Keratinocyte (primary cell): ENCODE measurements at regions not wholly inside any gene's neighbourhood (a gene's known extent, or its start where the extent isn't known, plus 50 kb on each side); places are given as distances from the start of the nearest gene placed in this dataset.
"Not testable (repeated sequence)": the region's sequence is repeated elsewhere in the genome, so short reads cannot be mapped to it uniquely, and the experiment has no call there.

Source experiments
- DNase-seq: peaks from one replicate; pipeline ENCODE4 v3.0.0-alpha.2; 2011; ENCODE audit warnings: low read depth, missing footprints, low spot score
- FAIRE-seq: peaks from 2 replicates; lab custom pipeline; 2011; peaks lifted over from hg19 to GRCh38; lab: Jason Lieb, UNC
- H2AFZ ChIP-seq: 2 replicates; pipeline ENCODE4 v1.6.0; 2012; ENCODE audit warnings: low read length, control low read depth, inconsistent platforms; ENCODE audit not compliant: control insufficient read depth
- H3K27ac ChIP-seq: 2 replicates; pipeline ENCODE4 v1.5.1; 2011; ENCODE audit warnings: low read length; ENCODE audit not compliant: control insufficient read depth, insufficient read depth
- H3K27me3 ChIP-seq: 3 replicates; pipeline ENCODE4 v1.6.0; 2011; ENCODE audit warnings: low read length; ENCODE audit not compliant: control insufficient read depth, insufficient read depth; ENCODE audit errors: extremely low read depth
- H3K36me3 ChIP-seq, 2 experiments: 2 replicates in 1 of 2; 3 replicates in 1 of 2; pipeline ENCODE4 v1.5.1; 2011; ENCODE audit warnings: low read length in 2 of 2, mild to moderate bottlenecking in 1 of 2; ENCODE audit not compliant: control insufficient read depth in 2 of 2, insufficient read depth in 2 of 2; ENCODE audit errors: extremely low read depth in 1 of 2
- H3K4me1 ChIP-seq: 3 replicates; pipeline ENCODE4 v1.5.1; 2011; ENCODE audit warnings: low read length; ENCODE audit not compliant: control insufficient read depth, insufficient read depth; ENCODE audit errors: extremely low read depth
- H3K4me2 ChIP-seq: 3 replicates; pipeline ENCODE4 v1.6.0; 2011; ENCODE audit warnings: low read depth, low read length; ENCODE audit not compliant: control insufficient read depth, insufficient read depth; ENCODE audit errors: extremely low read depth
- H3K4me3 ChIP-seq, 3 experiments: fragments of 200-600 bp in 1 of 3; sonication (generic) in 1 of 3; 2 replicates in 2 of 3; 3 replicates in 1 of 3; pipeline ENCODE4 v1.5.1; 2011 to 2016; ENCODE audit warnings: low read length in 3 of 3, mild to moderate bottlenecking in 3 of 3, control low read depth in 2 of 3, inconsistent platforms in 1 of 3, low read depth in 1 of 3, mixed read lengths in 1 of 3, mixed run types in 1 of 3, moderate library complexity in 1 of 3; ENCODE audit not compliant: control insufficient read depth in 2 of 3, insufficient read depth in 2 of 3; ENCODE audit errors: extremely low read depth in 1 of 3
- H3K79me2 ChIP-seq: 2 replicates; pipeline ENCODE4 v1.6.0; 2012; ENCODE audit warnings: low read length; ENCODE audit not compliant: control insufficient read depth, insufficient read depth
- H3K9ac ChIP-seq: 3 replicates; pipeline ENCODE4 v1.6.0; 2011; ENCODE audit warnings: low read length; ENCODE audit not compliant: control insufficient read depth, insufficient read depth; ENCODE audit errors: extremely low read depth
- H3K9me1 ChIP-seq: 3 replicates; pipeline ENCODE4 v1.6.0; 2011; ENCODE audit warnings: low read length; ENCODE audit not compliant: control insufficient read depth, insufficient read depth; ENCODE audit errors: extremely low read depth
- H3K9me3 ChIP-seq: 2 replicates; pipeline ENCODE4 v1.5.1; 2012; ENCODE audit warnings: low read depth, low read length; ENCODE audit not compliant: control insufficient read depth
- H4K20me1 ChIP-seq: 3 replicates; pipeline ENCODE4 v1.6.0; 2011; ENCODE audit warnings: low read length; ENCODE audit not compliant: control insufficient read depth, insufficient read depth; ENCODE audit errors: extremely low read depth
- dilution Hi-C: fragments of 300-500 bp; cut with MboI; formaldehyde crosslinking; loops from one replicate; pipeline ENCODE4 v1.7.0; 2020; ENCODE audit warnings: low sequenced_read_pairs; ENCODE audit not compliant: extremely low pct_ligation_motif_present

DNA sequence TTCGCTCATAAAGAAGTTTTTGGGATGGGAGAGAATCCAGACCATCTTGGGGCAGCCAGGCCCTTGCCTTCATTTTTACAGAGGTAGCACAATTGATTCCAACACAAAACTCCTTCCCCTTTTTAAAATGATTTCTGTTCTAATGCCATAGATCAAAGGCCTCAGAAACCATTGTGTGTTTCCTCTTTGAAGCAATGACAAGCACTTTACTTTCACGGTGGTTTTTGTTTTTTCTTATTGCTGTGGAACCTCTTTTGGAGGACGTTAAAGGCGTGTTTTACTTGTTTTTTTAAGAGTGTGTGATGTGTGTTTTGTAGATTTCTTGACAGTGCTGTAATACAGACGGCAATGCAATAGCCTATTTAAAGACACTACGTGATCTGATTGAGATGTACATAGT lies 4398.2 kb upstream of the TPTE start:
- DNase-seq, H3K4me2 ChIP-seq, H3K9ac ChIP-seq, dilution Hi-C loops, H3K9me1 ChIP-seq, H3K27ac ChIP-seq, H3K9me3 ChIP-seq, H4K20me1 ChIP-seq, H2AFZ ChIP-seq, H3K4me3 ChIP-seq, H3K79me2 ChIP-seq, H3K4me1 ChIP-seq, FAIRE-seq, H3K36me3 ChIP-seq, H3K27me3 ChIP-seq: not testable (repeated sequence)

DNA sequence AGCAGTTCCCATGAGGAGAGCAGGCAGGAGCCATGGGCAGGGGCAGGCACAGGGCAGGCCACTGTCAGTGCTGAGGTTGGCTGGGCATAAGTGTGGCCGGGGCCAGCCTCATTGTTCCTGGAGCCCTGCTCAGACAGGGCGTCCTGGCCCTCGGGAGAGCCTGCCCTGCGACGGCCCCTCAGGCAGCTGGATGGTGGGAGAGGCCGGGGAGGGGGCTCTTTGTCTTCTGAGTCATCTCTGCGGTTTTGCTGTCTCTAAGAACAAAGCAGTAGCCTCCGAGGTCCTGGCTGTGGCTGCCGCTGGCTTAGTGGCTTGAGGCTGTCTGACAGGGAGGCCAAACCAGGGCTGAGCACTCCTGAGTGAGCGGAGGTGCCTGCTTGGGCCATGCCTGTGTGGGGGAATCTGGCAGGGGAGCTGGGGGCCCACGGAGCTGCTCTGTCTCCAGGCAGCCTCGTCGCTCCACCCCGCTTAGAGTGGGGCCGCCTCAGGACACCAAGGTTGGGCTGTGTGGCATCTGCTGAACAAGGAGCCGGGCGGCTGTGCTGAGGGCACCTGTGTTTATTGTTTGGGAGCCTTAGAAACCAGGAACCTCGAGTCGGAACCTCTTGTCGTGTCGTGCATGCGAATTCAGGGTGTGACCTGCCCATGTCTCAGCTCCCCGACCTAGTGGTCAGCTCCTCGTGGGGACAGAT lies 4395.7 kb upstream of the TPTE start:
- H3K9me3 ChIP-seq, H3K36me3 ChIP-seq, H3K4me3 ChIP-seq, H4K20me1 ChIP-seq, H3K9me1 ChIP-seq, H3K4me1 ChIP-seq, H3K4me2 ChIP-seq, H3K27me3 ChIP-seq, H3K79me2 ChIP-seq, dilution Hi-C loops, H3K27ac ChIP-seq, H2AFZ ChIP-seq, H3K9ac ChIP-seq, FAIRE-seq: not testable (repeated sequence)
- DNase-seq, result peak; percentile 0

DNA sequence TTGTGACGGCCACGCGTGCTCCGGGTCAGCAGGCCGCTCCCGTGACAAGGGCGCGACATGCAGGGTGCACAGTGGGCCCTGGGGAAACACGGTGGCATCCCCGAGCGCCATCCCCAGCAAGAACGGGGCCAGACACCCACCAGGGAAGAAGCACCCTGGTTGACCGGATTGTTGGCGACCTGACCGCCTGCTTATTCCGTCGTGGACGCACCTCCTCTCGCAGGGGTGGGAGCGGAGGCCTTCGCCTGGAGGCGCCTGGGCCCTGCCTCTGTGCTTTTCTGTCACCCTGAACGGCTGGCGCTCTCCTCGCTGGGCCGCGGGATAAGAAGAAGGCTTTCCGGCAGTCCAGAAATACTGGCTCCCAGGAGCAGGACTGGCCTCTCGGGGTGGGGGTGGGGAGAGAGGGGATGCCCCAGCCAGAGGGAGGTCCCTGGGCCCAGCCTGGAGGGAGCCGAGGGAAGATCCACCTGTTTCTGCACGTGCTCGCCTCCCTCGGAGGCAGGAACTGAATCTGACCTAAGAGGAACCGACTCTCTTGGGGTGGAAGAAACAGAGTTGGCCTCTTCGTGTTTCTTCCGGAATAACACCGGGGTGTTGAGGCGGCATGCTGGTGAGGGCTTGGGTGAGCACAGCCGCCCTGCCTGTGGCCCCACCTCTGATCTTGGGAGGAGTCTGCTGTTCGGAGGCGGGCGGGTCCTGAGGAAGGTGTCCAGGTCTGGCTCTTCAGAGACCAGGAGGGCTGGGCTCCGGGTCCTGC lies 4394.2 kb upstream of the TPTE start:
- H3K4me2 ChIP-seq, H3K4me1 ChIP-seq, H3K9me3 ChIP-seq, H3K9me1 ChIP-seq, H2AFZ ChIP-seq, H3K9ac ChIP-seq, DNase-seq, H3K4me3 ChIP-seq, FAIRE-seq, H3K79me2 ChIP-seq, dilution Hi-C loops, H3K36me3 ChIP-seq, H3K27ac ChIP-seq, H3K27me3 ChIP-seq, H4K20me1 ChIP-seq: not testable (repeated sequence)

GRCh38 chr21:6130734-6131133 lies 4390.6 kb upstream of the TPTE start:
- H3K27me3 ChIP-seq, H3K79me2 ChIP-seq, H3K4me3 ChIP-seq, H4K20me1 ChIP-seq, H3K9me1 ChIP-seq, H3K27ac ChIP-seq, H3K9me3 ChIP-seq, dilution Hi-C loops, H3K4me2 ChIP-seq, H3K36me3 ChIP-seq, H3K4me1 ChIP-seq, DNase-seq, H2AFZ ChIP-seq, FAIRE-seq, H3K9ac ChIP-seq: not testable (repeated sequence)

DNA sequence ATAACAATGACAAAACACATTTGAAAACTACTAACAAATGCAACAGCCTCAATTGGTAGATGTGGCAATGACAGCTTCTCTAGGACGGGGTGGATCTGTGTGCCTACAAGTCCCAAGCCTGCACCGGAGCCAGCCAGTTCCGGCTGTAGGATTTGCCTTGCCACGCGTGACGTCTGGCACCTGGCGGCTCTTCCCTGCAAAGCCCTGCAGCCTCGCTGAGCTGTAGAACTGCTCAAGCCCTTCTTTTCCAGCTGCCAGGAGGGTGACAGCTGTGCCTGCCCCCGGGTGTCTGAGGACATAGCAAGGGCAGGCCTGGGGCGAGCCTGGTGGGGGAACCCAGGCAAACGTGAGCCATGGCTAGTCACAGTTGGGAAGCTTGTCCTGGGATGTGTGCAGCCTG lies 4388.0 kb upstream of the TPTE start:
- H3K4me2 ChIP-seq, H3K9ac ChIP-seq, H3K4me1 ChIP-seq, H3K9me1 ChIP-seq, H3K27ac ChIP-seq, H3K9me3 ChIP-seq, H2AFZ ChIP-seq, FAIRE-seq, H4K20me1 ChIP-seq, H3K36me3 ChIP-seq, H3K4me3 ChIP-seq, H3K79me2 ChIP-seq, dilution Hi-C loops, DNase-seq, H3K27me3 ChIP-seq: not testable (repeated sequence)
